NCI-H748 (cell line): ENCODE measurements at regions not wholly inside any gene's neighbourhood (a gene's known extent, or its start where the extent isn't known, plus 50 kb on each side); places are given as distances from the start of the nearest gene placed in this dataset.

Source experiments
- DNase-seq: peaks from one replicate; lab custom pipeline; 2025; ENCODE audit not compliant: unreplicated experiment; lab: John Stamatoyannopoulos, UW

DNA sequence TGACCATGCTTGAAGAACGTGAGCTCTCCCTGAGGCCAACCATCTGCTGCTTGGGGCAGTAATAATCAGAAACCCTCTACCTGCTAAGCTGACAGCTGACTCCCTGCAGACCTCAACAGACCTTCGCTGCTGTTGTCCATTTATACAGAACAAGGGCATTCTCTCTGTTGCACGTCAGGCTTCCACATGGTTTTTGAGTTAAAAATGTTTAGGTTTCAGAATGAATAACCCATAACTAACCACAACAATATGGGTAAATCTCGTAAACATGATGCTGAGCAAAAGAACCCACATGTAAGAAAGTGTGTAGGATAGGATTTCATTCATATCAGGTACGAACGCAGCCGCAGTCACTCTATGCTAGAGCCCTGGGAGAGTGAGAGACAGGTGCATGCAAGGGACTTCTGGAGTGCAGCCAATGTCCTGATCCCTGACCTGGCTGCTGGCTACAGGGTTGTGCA lies 348.5 kb downstream of the MED10 start:
- DNase-seq, result no peak

DNA sequence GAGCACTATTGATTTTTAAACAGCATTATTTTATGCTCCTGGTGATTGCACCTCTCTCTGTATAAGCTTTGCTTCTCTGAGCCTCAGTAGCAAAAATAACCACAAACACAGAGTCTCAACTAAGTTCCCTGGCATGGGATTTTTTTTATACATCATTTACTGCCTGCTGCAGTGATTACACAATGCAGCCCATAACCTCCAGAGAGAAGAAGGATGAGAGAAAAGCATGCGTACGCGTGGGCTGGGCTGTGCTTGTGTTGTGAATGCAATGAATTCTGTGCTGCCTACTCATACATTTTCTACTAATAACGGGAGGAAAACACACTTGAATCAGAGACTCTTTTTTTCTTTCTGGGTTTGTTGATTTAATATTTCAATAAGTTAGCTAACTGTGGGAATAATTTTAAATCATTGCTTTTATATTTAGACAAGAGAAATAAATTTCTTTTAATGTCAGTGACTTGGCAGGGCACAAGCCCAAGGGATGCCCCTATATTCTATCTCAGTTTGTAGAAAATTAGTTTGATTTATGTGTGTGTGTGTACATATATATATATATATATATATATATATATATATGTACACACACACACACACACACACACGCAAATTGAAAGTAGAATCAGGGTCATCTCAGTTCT lies 351.5 kb downstream of the MED10 start:
- no peak for DNase-seq

DNA sequence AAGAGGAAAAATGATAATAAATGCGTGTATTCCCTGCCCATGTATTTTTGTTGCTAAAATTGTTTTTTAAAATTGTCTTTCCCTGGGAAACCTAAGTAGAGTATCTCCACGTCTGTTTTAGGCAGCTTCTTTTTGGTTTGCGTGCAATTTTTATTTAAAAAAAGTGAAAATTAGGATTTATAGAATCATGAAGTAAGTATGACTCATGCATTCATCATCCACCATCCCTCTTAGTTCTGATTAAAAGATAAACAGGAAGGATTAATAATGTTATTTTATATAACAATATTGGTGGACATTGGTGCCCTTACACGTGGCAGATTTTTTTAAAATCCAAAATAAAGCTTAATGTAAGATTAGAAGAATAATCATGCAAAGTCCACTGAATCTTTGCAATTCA lies 358.7 kb downstream of the MED10 start:
- DNase-seq, result no peak

DNA sequence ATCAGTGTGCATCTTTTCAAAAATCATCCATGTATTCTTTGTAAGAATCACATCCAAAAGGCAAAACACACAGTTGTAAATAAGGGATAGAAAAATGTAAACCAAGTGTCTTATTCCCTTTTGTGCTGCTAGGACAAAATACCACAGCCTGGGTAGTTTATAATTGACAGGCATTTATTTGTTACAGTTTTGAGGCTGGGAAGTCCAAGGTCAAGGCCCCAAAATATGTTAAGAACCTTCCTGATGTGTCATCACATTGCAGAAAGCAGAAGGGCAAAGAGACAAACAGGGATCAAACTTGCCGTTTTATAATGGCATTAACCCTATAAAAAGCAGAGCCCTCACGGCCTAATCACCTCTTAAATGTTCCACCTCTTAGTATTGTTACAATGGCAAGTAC lies 364.8 kb downstream of the MED10 start:
- no peak for DNase-seq

DNA sequence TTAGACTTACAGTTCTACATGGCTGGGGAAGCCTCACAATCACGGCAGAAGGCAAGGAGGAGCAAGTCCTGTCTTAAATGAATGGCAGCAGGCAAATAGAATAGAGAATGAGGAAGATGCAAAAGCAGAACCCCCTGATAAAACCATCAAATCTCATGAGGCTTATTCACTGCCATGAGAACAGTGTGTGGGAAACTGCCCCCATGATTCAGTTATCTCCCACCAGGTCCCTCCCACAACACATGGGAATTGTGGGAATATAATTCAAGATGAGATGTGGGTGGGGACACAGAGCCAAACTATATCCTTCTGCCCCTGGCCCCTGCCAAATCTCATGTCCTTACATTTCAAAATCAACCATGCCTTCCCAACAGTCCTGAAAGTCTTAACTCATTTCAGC lies 367.1 kb downstream of the MED10 start:
- DNase-seq, result no peak

DNA sequence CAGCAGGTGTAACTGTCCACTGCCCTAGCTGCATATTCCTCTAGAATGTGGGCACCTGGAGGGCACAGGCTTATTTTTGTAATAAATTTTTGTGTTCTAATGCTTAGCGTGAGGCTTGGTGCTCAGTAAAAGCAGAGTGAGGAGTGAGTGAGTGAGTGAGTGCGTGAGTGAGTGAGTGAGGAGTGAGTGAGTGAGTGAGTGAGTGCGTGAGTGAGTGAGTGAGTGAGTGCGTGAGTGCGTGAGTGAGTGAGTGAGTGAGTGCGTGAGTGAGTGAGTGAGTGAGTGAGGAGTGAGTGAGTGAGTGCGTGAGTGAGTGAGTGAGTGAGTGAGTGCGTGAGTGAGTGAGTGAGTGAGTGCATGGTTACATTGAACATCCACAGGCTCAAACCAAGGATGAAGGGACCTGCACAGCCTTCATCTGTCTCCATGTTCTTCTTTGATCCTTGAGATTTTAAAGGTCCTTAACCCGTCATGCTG lies 371.5 kb downstream of the MED10 start:
- DNase-seq, result no peak

DNA sequence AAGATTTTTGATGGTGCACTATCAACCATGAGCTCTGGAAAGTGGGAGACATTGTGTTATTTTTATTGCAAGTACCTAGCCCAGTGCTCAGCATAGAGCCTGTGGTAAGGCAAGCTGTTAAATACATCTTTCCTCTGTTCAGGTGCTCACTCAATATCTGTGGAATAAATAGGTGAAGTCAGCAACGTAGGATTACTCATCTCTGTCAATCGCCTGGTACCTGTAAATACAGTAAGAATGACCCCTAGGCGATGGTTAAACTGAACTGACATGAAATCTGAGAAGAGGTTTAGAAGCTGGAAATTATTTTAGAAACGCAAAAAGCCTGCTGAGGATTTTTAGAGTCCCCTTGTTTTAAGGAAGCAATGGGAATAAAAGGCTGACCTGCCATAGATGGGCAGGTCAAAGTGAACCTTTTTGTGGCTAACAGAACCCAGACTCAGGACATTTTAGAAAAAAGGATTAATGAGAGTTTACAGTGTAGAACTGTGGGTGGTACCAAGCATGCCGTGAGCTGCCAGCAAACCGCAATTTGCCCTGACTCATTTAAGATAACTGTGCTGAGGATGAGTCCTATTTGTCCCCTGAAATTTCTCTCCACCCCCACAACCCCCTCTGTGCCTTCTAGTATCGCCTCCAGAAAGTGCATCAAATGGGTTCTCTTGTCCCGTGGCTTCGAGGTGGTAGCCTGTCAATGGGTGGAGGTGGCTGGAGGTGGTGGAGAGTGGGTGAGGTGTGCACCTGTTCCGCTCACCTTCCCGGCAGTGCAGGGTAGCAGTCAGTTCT lies 375.1 kb downstream of the MED10 start:
- DNase-seq, result no peak

DNA sequence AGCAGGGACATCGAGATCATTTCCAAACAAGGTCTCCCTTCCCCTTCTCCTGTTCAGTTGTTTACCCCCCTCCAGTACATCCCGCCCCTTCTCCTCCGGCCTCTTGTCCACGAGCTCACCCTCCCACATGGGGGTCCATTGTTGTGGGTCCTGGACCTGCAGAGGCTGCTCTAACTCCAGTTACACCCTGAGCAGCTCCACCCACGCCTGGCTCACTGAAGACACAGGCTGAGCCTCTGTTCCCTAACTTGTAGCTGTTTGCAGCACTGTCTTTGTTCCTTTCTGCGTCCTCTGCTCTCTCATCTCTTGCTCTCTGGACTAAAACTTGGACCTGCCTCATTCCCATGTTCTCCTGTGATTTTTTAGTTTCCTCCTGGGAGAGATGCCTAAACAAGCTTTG lies 377.5 kb downstream of the MED10 start:
- no peak for DNase-seq

DNA sequence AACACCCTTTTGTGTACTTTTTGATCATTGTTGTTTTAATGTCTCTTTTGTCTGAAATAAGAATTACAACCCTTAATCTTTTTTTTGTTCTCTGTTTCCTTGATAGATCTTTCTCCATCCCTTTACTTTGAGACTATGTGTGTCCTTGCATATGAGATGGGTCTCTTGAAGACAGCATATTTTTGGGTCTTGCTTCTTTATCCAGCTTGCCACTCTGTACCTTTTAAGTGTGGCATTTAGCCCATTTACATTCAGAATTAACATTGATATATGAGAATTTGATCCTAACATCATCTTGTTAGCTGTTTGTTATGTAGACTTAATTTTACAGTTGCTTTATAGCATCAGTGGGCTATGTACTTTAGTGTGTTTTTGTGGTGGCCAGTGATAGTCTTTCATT lies 382.5 kb downstream of the MED10 start:
- no peak for DNase-seq

DNA sequence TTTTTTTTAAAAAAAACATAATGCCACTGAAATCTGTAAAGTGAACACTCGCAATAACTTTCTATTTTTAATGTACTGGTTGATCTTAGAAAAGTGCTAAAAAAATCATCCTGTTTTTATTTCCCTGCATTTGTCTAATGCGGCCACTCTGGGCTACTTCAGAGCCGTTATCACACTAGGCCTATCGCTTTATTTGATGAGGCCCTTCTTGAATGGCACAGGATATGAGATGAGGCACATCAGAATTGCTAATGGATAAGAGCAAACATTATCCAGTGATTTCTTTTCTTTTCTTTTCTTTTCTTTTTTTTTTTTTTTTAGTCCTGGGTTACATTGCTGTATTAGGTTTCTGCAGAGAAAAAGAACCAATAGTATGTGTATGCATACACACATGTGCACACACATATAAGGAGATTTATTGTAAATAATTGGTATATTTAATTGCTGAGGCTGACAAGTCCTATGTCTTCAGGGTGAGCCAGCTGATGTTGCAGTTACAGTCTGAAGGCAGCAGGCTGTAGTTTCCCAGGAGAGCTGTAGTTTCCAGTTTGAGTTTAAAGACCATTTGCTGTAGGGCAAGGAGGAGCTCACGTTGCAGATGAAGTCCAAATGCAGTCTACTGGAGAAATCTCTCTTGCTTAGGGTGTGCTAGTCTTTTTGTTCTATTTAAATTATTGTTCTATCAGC lies 391.7 kb downstream of the MED10 start:
- no peak for DNase-seq

DNA sequence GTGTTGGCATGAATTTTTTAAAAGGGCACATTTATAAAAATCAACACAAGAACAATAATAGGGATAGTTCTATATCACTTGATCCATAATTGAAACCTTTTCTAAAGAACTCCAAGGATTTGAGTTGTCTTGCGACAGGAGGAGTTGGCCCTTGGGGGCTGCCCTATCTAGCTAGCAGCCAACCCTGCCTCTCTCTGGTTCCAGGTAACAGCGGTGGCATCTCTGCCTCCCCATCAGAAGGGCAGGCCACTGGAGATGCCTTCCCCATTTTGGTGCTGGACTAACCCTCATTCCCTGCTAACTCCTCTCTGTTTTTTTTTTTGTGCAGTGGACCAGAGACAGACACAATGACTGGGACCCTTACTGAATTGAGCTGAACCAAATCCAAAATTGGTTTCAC lies 393.0 kb downstream of the MED10 start:
- DNase-seq, result no peak

DNA sequence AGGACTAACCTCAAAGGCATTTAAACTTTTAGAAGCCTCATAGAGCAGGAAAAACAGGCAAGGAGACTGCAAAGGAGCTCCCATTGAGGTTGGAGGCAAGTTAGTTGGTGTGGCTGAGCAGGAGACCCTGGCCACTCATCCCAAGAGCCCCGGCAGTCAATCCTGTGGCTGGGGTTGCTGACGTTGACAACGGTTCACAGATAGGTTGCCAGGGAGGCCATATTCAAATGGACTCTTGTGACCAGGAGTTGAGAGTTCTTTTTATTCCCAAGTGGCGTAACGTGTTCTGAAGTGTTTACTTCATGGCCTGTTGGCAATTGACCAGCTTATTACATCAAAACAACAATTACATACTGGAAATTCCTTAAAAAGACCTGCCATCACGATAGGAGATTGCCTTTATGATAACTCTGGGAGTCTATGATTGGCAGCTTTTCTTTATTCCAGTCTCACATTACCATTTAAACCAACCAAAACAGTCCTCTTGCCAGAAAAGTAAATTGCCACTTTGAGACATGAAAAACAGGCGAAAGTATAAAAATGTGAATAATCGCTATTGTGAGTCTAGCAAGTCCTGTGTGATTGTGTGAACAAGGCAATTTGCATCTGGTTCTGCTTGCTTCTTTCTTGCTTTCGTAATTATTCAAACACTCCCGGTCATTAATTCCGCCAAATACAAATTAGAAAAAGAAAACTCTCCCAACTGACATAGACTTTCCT lies 394.9 kb downstream of the MED10 start:
- peak; percentile 87 for DNase-seq

DNA sequence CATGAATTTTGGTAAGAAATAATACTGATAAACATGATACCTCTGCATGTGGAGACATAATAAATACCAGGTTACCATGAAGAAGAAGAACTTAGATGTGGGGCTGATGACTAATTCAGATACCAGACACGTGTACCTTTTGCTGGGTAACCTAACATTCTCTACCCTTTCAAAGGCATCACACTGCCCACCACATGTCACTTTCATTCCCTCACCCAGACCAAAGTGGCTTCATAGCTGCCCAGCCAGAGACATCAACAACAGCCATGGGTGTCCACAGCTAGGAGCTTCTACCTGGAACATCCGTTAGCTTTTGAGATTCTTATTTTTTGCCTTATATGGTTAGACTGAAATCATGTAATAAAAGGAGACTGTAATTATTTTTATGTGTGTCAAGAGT lies 396.8 kb downstream of the MED10 start:
- DNase-seq, result no peak

DNA sequence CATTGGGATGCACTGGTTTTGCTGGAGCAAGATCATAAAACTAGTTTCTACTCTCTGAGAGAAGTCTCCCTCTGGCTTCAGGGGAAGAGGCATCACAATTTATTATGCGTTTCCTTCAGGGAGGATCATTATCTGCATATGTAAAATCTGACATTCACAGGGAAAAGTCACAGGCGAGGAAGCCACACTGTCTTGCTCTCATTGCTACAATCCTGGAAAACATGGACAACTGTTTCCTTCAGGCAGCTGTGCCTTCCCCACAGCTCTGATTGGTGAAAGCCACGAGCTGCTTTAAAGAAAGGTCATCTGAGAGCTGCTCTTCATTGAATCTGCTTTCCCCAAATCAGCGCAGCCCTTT lies 397.8 kb downstream of the MED10 start:
- DNase-seq, result no peak

DNA sequence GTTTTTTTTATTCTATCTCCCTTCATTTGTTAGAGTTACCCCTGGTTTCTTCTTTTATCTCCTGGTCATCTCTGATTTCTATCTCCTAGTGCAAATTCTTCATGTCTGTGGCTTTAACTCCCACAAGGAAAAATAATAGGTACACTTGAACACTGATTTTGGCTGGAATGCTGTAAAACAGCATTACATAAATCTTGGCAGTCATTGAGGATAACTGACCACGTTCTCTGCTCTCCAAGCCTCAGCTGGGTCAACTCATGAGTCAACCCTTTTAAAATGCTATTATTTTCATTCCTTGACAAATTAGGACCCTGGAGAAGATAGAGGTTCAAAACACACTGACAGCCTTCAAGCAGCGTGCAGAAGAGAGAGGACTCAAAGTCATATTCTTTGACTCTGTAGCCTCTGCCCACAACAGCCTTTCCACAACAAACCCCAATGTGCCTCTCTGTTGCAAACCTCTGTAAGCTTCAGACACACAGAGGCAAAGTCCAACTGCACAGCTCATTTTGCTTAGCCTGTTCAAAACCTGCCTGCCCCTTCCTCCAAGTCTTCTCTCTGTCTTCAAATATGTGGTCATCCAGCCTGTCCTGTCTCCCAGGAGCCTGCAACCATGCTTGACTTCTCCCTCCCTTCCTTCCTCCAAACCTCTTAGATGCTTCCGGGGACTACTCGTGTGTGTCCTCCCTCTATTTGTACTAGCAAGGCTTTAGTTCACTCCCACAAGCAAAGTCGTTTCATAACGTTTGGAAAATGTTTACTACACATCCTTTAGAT lies 398.4 kb downstream of the MED10 start:
- no peak for DNase-seq

DNA sequence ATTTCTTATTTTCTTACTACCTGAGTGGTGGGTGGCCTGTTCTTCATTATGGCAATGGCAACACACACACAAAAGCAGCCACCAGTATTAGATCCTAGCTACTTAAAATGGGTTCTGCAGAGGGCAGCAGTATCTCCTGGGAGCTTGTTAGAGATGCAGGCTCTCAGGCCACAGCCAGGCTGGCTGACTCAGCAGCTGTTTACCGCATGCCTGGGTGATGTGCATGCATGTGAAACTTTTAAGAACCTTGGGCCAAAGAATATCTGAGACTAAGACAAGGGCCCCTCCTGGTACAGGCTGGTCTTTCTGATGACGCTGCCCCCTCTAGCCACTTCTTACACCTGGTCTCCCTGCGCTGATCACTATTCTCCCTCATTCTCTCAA lies 399.0 kb downstream of the MED10 start:
- DNase-seq, result no peak

DNA sequence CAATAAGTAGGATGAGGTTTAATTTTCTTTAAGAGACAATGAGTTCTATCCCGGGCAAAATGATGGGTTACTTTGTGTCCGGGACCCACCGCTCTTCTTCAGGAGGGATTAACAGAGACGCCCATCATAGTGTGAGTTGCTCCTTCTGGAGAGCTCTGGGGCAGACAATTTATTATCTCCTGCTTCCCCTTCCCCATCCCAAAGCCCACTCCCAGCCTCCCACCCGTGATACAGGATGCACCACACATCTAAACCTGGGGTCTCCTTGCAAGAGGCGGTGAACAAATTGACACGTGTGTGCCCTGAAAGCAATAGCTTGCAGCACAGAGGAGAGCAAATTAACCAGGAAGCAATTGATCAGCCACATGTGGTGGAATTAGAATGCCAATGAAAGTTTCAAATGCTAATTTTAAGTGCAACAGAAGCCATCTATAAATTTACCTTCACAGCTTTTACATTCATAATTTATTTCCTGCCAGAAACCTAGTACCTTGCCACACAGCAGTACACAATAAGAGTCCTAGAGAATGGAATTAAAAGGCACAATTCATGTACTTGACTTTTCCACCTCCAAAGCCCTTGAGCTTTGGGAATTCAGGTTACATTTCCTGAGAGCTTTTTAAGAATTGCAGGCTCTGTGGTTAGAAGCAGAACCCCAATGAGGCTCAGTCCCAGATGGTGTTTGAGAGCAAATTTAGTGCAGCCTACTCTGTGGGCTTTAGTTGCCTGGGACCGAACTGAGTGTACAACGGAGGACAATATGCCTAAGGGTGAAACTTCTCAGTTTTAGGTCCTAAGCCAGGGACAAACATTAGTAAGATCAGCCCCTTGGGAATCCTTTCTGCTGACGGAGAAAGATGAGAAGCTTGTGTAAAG lies 399.6 kb downstream of the MED10 start:
- no peak for DNase-seq

DNA sequence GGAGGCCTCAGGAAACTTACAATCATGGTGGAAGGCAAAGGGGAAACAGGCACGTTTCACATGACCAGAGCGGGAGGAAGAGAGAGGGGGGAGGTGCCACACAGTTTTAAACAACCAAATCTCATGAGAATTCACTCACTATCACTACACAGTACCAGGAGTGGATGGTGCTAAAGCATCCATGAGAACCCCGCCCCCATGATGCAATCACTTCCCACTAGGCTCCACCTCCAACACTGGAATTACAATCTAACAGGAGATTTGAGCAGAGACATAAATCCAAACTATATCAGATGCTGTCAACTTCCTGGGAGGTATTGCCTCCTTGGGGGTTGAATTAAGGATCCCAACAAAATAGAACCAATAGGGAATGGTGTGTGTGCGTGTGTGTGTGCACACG lies 407.1 kb downstream of the MED10 start:
- no peak for DNase-seq

DNA sequence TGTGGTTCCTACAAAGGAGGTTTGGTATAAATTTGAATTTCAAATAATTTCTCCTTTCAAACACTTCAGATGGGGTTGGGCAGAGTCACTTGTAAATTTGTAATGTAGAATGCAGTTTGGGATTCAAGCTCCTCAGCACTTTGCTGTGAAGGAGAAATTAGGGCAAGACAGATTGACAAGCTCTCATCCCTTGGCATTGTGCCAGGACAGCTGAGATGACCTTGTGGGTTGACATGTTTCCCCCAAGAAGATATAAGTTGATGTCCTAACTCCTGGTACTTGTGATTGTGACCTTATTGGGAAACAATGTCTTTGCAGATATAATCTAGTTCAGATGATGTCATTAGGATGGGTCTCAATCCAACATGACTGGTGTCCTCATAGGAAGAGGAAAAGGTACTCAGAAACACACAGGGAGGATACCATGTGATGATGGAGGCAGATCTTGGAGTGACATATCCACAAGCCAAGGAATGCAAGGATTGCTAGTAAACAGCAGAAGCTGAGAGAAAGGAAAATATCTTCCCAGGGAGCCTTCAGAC lies 408.3 kb downstream of the MED10 start:
- DNase-seq, result no peak

DNA sequence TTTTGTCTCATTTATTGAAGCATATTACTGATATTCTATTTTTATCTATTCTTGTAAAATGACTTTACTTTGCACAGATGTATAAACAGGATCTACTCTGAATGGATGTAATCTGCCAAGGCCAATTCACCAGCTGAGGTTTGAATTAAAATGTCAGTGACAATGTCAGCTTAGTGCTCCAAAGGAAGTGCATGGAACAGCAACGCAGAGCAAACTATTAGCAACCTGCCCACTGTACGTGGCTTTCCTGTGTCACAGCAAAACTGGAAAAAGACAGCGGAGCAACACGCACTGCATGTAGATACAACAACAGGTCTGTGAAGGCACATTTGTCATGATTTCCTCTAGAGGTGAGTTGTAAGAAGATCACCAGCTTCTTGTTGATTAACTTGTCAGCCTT lies 409.4 kb downstream of the MED10 start:
- DNase-seq, result no peak
